PC-3 (cell line): ENCODE measurements at regions not wholly inside any gene's neighbourhood (a gene's known extent, or its start where the extent isn't known, plus 50 kb on each side); places are given as distances from the start of the nearest gene placed in this dataset.

Experiments
- ATAC-seq: fragments of 200-7000 bp; cut with Tn5 transposase; 2 replicates; pipeline ENCODE4 v1.9.1; 2020; ENCODE audit warnings: mild to moderate bottlenecking, moderate library complexity
- BruUV-seq: library from RNA; stranded (reverse); fragments of 400-500 nt; replicated peaks from 2 replicates; lab custom pipeline; 2021; lab: Mats Ljungman, UMichigan
- CTCF ChIA-PET: fragments of 300-600 bp; sonication (Branson Sonifier 250); formaldehyde crosslinking; loops from one replicate; lab custom pipeline; 2022; ENCODE audit warnings: antibody characterized with exemption; lab: Charles Lee
- POLR2A ChIA-PET: fragments of 300-600 bp; sonication (Branson Sonifier 250); formaldehyde crosslinking; loops from one replicate; lab custom pipeline; 2022; ENCODE audit warnings: antibody characterized with exemption; ENCODE audit not compliant: unreplicated experiment; lab: Charles Lee
- DNase-seq: peaks from one replicate; pipeline ENCODE4 v3.0.0-alpha.2; 2015
- H2AFZ ChIP-seq: fragments of 300-600 bp; sonication (generic); 2 replicates; pipeline ENCODE4 v1.6.0; 2016; ENCODE audit warnings: antibody characterized with exemption, low read length
- H3F3A ChIP-seq: fragments of 300-600 bp; sonication (generic); one replicate; pipeline ENCODE4 v1.6.0; 2017; ENCODE audit warnings: antibody characterized with exemption, low read length, control low read depth, mild to moderate bottlenecking; ENCODE audit not compliant: unreplicated experiment
- H3K27ac ChIP-seq: fragments of 300-600 bp; sonication (generic); 2 replicates; pipeline ENCODE4 v1.5.1; 2016; ENCODE audit warnings: mild to moderate bottlenecking, low read length
- H3K27me3 ChIP-seq: fragments of 300-600 bp; sonication (generic); 2 replicates; pipeline ENCODE4 v1.6.1; 2016; ENCODE audit warnings: low read length, mixed read lengths
- H3K36me3 ChIP-seq: fragments of 300-600 bp; sonication (generic); 2 replicates; pipeline ENCODE4 v1.6.1; 2016; ENCODE audit warnings: low read depth, mixed run types, low read length, mixed read lengths
- H3K4me1 ChIP-seq: fragments of 300-600 bp; sonication (generic); 2 replicates; pipeline ENCODE4 v1.5.1; 2016; ENCODE audit warnings: low read length; ENCODE audit not compliant: insufficient read depth
- H3K4me2 ChIP-seq: fragments of 300-600 bp; sonication (generic); 2 replicates; pipeline ENCODE4 v1.6.0; 2016; ENCODE audit warnings: low read length
- H3K4me3 ChIP-seq: fragments of 300-600 bp; sonication (generic); 2 replicates; pipeline ENCODE4 v1.5.1; 2016; ENCODE audit warnings: mild to moderate bottlenecking, low read length, mixed read lengths
- H3K79me2 ChIP-seq: fragments of 300-600 bp; sonication (generic); 2 replicates; pipeline ENCODE4 v1.6.1; 2017; ENCODE audit warnings: low read length, mixed read lengths
- H3K9ac ChIP-seq: fragments of 300-600 bp; sonication (generic); 2 replicates; pipeline ENCODE4 v1.6.0; 2016; ENCODE audit warnings: mild to moderate bottlenecking, low read length
- H3K9me2 ChIP-seq: fragments of 300-600 bp; sonication (generic); replicated peaks from 2 replicates; pipeline ENCODE4 v1.6.1; 2016; ENCODE audit warnings: mixed run types, low read length, mixed read lengths
- H3K9me3 ChIP-seq: fragments of 300-600 bp; sonication (generic); 2 replicates; pipeline ENCODE4 v1.6.1; 2016; ENCODE audit warnings: low read length, mixed read lengths
- H4K20me1 ChIP-seq: fragments of 300-600 bp; sonication (generic); 2 replicates; pipeline ENCODE4 v1.6.1; 2016; ENCODE audit warnings: low read length, mixed read lengths
- EZH2 ChIP-seq: fragments of 300-600 bp; sonication (generic); IDR thresholded peaks from one replicate; pipeline ENCODE4 v1.6.1; 2017; ENCODE audit warnings: antibody characterized with exemption, mild to moderate bottlenecking, low read length; ENCODE audit not compliant: unreplicated experiment
- EZH2phosphoT487 ChIP-seq: fragments of 300-600 bp; sonication (generic); IDR thresholded peaks from 2 replicates; pipeline ENCODE4 v1.6.1; 2018; ENCODE audit warnings: mild to moderate bottlenecking, antibody characterized with exemption, low read length, borderline replicate concordance
- intact Hi-C: fragments of 100-400 bp; cut with micrococcal nuclease; formaldehyde crosslinking; loops from 2 replicates; pipeline ENCODE4 v1.9.0; 2023
- TF ChIP-seq, protein P1 (sequence below): fragments of 300-600 bp; sonication (generic); conservative IDR thresholded peaks from 2 replicates; pipeline ENCODE4 v1.5.1; 2017; ENCODE audit warnings: antibody characterized with exemption, low read depth, mild to moderate bottlenecking, low read length

DNA sequence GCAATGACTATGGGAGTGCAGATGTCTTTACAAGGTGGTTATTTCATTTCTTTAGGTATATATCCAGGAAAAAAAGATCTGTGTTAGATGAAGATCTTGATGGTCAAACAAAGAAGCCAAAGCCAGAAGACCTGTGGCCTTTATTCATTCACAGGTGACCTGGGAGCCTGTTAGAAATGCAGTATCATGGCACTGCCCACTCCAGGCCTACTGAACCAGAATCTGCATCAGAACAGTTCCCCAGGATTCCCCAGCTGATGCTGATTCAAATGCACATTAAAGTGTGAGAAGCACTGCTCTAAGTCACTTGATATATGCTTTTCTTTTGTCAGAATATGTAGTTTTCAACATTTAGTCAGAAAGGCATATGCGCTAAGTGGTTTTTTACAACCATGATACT lies 251.1 kb downstream of the IPMK start:
- no peaks in the 10 kb centered on the region for H3K27me3 ChIP-seq
- H3K4me3 ChIP-seq = no peak overlapping the region
- H3K9ac ChIP-seq = no peak overlapping the region
- ATAC-seq (no peak), DNase-seq (no peak)
- BruUV-seq = no TSS peak
- no peaks in the 10 kb centered on the region for H3F3A ChIP-seq
- no peaks in the 10 kb centered on the region for H4K20me1 ChIP-seq
- H3K79me2 ChIP-seq = no peaks in the 10 kb centered on the region
- no peak overlapping the region for H3K27ac ChIP-seq
- H3K9me2 ChIP-seq = no peaks in the 10 kb centered on the region
- no peak overlapping the region for H2AFZ ChIP-seq
- H3K36me3 ChIP-seq = no peaks in the 10 kb centered on the region
- no peaks in the 10 kb centered on the region for H3K9me3 ChIP-seq
- H3K4me2 ChIP-seq = no peak overlapping the region
- no peak for TF ChIP-seq EZH2
- no peak for TF ChIP-seq EZH2phosphoT487
- TF ChIP-seq, protein P1, sequence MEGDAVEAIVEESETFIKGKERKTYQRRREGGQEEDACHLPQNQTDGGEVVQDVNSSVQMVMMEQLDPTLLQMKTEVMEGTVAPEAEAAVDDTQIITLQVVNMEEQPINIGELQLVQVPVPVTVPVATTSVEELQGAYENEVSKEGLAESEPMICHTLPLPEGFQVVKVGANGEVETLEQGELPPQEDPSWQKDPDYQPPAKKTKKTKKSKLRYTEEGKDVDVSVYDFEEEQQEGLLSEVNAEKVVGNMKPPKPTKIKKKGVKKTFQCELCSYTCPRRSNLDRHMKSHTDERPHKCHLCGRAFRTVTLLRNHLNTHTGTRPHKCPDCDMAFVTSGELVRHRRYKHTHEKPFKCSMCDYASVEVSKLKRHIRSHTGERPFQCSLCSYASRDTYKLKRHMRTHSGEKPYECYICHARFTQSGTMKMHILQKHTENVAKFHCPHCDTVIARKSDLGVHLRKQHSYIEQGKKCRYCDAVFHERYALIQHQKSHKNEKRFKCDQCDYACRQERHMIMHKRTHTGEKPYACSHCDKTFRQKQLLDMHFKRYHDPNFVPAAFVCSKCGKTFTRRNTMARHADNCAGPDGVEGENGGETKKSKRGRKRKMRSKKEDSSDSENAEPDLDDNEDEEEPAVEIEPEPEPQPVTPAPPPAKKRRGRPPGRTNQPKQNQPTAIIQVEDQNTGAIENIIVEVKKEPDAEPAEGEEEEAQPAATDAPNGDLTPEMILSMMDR = no peak
- H3K4me1 ChIP-seq = peaks cover 13% of the 10 kb centered on the region
- ChIA-PET POLR2A (no interaction called here), CTCF (no interaction called here)
- intact Hi-C loops = no loop called here

DNA sequence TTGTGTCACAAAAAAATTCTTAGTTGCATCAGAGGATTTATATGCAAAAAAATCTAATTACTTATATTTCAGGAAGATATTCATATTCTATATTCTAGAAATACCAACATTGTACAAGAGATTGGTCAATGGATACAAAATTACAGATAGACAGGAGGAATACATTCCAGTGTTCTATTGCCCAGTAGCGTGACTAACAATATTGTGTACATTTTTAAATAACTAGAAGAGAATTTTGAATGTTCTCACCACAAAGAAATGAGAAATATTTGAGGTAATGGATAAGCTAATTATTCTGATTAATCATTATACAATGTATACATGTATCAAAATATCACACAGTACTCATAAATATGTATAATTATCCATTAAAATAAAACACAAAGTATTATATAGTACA lies 253.3 kb downstream of the IPMK start:
- Histone ChIP-seq H2AFZ (no peak overlapping the region), H3K4me3 (no peak overlapping the region), H3K4me1 (peaks cover 13% of the 10 kb centered on the region), H3K79me2 (no peaks in the 10 kb centered on the region), H3K4me2 (no peak overlapping the region), H4K20me1 (no peaks in the 10 kb centered on the region), H3K9me2 (no peaks in the 10 kb centered on the region), H3F3A (no peaks in the 10 kb centered on the region), H3K27ac (no peak overlapping the region), H3K9ac (no peak overlapping the region), H3K27me3 (no peaks in the 10 kb centered on the region), H3K36me3 (no peaks in the 10 kb centered on the region), H3K9me3 (no peaks in the 10 kb centered on the region)
- ChIA-PET POLR2A (no interaction called here), CTCF (no interaction called here)
- BruUV-seq = no TSS peak
- no peak for DNase-seq
- no peak for ATAC-seq
- intact Hi-C loops = no loop called here
- no peak for TF ChIP-seq EZH2
- TF ChIP-seq EZH2phosphoT487 = no peak
- TF ChIP-seq, protein P1 = no peak

DNA sequence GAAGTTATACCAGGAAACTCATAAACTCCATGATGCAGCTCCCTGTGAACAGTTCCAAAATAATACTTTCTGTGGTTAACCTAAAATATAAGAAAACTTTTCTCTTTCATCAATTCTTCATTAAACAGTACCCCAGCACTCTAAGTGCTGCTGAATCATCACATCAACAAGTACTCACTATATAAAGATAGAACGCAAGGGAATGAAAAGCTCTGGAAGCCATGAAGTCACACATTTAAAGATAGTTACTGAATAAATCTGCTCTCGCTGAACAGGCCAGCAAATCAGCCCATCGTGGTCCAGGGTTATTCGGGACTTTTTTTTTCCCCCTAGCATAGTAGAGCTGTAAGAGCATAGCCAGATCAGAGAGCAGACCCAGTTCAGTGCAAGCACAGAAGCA lies 254.3 kb downstream of the IPMK start:
- Histone ChIP-seq H3K36me3 (no peaks in the 10 kb centered on the region), H3K4me3 (no peak overlapping the region), H3K27ac (no peak overlapping the region), H3K4me2 (no peak overlapping the region), H3K79me2 (no peaks in the 10 kb centered on the region), H2AFZ (no peak overlapping the region), H3K9me3 (no peaks in the 10 kb centered on the region), H3K4me1 (peaks cover 12% of the 10 kb centered on the region), H4K20me1 (no peaks in the 10 kb centered on the region), H3F3A (no peaks in the 10 kb centered on the region), H3K9ac (no peak overlapping the region), H3K9me2 (no peaks in the 10 kb centered on the region), H3K27me3 (no peaks in the 10 kb centered on the region)
- DNase-seq = no peak
- POLR2A ChIA-PET = no interaction called here
- CTCF ChIA-PET = no interaction called here
- no TSS peak for BruUV-seq
- no peak for TF ChIP-seq EZH2phosphoT487
- TF ChIP-seq EZH2 = no peak
- TF ChIP-seq, protein P1 = no peak
- intact Hi-C loops = no loop called here
- no peak for ATAC-seq
